ENCODE measurements at regions not wholly inside any gene's neighbourhood (a gene's known extent, or its start where the extent isn't known, plus 50 kb on each side); places are given as distances from the start of the nearest gene placed in this dataset.
A peak's percentile ranks its signal among the peaks of the same experiment; 100 is the strongest.

- peak; percentile 67 for DNase-seq (ENCODE audit: low read depth)
- no peak overlapping the region for H3K4me3 ChIP-seq (ENCODE audit: low read depth, low read length)
Measured at GRCh38 chr5:65076251-65076869, 307.6 kb downstream of the CWC27 start.

GRCh38 chr5:65077653-65078052 lies 308.9 kb downstream of the CWC27 start:
- DNase-seq (ENCODE audit: low read depth) = no peak
- no peak overlapping the region for H3K4me3 ChIP-seq (ENCODE audit: low read depth, low read length)
- TF ChIP-seq MYC (IDR thresholded peaks at IDR 0.05; ENCODE audit: low read depth, low read length) (no peak), POLR2A (IDR thresholded peaks at IDR 0.05; ENCODE audit: extremely low read depth, insufficient read length) (no peak), CTCF (IDR thresholded peaks at IDR 0.05; ENCODE audit: low read depth, low read length) (no peak), MAX (IDR thresholded peaks at IDR 0.05; ENCODE audit: low read depth, low read length) (no peak)

More at GRCh38 chr5:65076251-65076869, 307.6 kb downstream of the CWC27 start:
- TF ChIP-seq CTCF (IDR thresholded peaks at IDR 0.05; ENCODE audit: low read depth, low read length) = peak; percentile 18
- no peak for TF ChIP-seq MYC (IDR thresholded peaks at IDR 0.05; ENCODE audit: low read depth, low read length)

GRCh38 chr5:65078331-65078730 lies 309.6 kb downstream of the CWC27 start:
- H3K4me3 ChIP-seq (ENCODE audit: low read depth, low read length) = no peak overlapping the region
- DNase-seq (ENCODE audit: low read depth) = no peak
- TF ChIP-seq CTCF (IDR thresholded peaks at IDR 0.05; ENCODE audit: low read depth, low read length) (no peak), MAX (IDR thresholded peaks at IDR 0.05; ENCODE audit: low read depth, low read length) (no peak), MYC (IDR thresholded peaks at IDR 0.05; ENCODE audit: low read depth, low read length) (no peak), POLR2A (IDR thresholded peaks at IDR 0.05; ENCODE audit: extremely low read depth, insufficient read length) (no peak)

- H3K4me3 ChIP-seq (ENCODE audit: low read depth, low read length) = no peak overlapping the region
- TF ChIP-seq CTCF (IDR thresholded peaks at IDR 0.05; ENCODE audit: low read depth, low read length) (no peak), MAX (IDR thresholded peaks at IDR 0.05; ENCODE audit: low read depth, low read length) (no peak), POLR2A (IDR thresholded peaks at IDR 0.05; ENCODE audit: extremely low read depth, insufficient read length) (no peak), MYC (IDR thresholded peaks at IDR 0.05; ENCODE audit: low read depth, low read length) (no peak)
- no peak for DNase-seq (ENCODE audit: low read depth)
Measured at GRCh38 chr5:65081071-65081470, 312.3 kb downstream of the CWC27 start.

- no peak for DNase-seq (ENCODE audit: low read depth)
Measured at GRCh38 chr5:65084795-65085515, 316.2 kb downstream of the CWC27 start.

More at GRCh38 chr5:65084795-65085515, 316.2 kb downstream of the CWC27 start:
- TF ChIP-seq MAX (IDR thresholded peaks at IDR 0.05; ENCODE audit: low read depth, low read length) = no peak
- TF ChIP-seq CTCF (IDR thresholded peaks at IDR 0.05; ENCODE audit: low read depth, low read length) = no peak
- TF ChIP-seq POLR2A (IDR thresholded peaks at IDR 0.05; ENCODE audit: extremely low read depth, insufficient read length) = no peak
- TF ChIP-seq MYC (IDR thresholded peaks at IDR 0.05; ENCODE audit: low read depth, low read length) = no peak
- no peak overlapping the region for H3K4me3 ChIP-seq (ENCODE audit: low read depth, low read length)
